GF-D8 (cell line): ENCODE measurements at regions not wholly inside any gene's neighbourhood (a gene's known extent, or its start where the extent isn't known, plus 50 kb on each side); places are given as distances from the start of the nearest gene placed in this dataset.

Experiments used
- DNase-seq: peaks from one replicate; lab custom pipeline; 2025; lab: John Stamatoyannopoulos, UW

DNA sequence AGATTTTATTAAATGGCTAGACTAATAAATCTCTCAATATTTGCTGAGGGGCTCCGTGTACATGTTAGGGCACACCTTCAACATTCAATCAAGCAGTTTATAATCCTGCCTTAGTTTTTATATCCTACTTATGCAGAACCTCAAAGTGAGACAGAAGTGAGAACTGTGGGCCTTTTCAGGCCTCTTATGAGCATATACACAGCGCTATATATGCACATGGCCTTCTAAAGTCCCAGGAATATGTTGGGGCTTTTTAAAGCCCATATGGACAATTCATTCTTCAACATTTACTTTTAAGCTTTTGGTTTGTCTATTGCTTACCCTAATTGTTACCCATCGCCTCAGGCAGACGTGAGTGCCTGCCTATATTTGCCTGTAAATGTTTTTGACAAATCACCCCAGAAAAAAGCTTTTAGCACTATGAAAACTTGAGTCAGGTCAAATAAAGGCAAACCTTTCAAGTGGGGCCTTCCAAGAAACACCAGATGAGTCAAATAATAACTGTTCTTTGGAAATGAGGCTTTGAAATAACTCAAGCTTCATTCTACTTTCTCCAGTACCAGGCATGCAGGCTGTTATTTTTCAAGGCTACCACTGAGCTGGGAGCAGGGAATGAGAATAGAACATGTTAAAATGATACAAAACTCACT, 58.2 kb downstream of the ESM1 start:
- DNase-seq = no peak

DNA sequence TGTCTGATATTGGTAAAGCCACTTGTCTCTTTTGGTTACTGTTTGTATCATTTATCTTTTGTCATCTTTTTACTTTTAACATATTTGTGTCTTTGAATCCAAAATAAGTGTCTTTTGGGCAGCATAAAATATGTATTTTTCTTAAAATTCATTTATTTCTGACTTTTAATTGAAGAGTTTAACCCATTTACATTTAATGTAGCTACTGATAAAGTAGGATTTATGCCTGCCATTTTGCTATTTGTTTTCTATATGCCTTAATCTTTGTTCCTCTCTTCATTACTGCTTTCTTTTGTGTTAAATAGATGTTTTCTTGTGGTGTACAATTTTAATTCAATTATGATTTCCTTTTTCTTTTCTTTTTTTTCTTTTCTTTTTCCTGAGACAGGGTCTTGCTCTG, 60.9 kb downstream of the ESM1 start:
- DNase-seq = no peak

DNA sequence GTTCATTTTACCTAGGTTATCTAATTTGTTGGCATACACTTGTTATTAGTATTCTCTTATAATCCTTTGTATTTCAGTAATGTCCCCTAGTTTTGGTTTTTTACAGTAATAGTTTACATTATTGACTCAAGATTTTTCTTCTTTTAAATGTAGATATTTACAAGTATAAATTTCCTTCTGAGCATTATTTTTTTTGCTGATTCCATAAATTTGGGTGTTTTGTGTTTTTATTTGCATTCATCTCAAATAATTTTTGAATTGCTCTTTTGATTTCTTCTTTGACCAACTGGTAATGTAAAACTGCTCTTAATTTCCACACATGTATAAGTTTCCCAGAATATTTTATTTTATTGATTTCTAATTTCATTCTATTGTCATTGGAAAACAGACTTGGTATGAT, 68.1 kb downstream of the ESM1 start:
- no peak for DNase-seq

DNA sequence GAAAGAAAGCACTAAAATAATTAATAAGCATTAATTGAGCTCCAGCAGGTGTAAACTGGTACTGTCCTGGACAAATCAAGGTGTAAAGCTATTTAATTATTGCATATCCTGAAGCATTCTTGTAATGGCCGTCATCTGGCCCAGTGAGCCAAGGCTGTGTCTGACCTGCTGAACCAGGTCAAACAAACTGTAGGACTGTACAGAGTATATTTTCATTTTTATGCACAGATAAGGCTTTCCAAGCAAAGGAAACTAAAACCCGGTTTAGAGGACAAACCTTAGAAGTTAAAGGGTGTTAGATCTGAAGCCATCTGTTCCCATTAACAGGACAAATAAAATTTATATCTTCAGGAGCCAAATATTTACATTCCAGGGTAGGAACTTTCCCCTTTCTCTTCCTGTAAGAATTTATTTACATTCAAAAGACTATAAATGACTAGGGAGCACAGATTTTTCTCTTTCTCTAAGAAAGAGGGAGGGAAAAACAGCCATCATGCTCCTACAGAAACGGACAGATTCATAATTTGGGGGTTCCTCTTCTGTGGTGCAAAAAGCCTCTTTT, 69.8 kb downstream of the ESM1 start:
- DNase-seq = no peak

DNA sequence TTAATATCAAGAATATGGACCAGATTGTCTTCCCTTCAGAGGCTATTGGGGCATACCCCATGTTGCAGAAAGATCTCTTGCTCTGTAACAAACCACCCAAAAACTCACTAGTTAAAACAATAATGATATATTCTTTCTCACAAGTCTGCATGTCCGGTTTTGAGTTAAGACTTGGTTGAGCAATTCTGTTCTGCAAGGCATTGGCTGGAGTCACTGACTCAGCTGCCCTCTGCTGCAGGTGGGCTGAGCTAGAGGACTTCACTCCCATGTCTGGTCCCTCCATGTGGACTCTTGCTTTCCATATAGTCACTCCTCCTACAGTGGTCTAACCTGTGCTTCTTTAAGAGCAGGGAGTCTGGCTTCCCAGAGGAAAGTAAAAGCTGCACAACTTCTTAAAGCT, 73.4 kb downstream of the ESM1 start:
- DNase-seq = no peak

DNA sequence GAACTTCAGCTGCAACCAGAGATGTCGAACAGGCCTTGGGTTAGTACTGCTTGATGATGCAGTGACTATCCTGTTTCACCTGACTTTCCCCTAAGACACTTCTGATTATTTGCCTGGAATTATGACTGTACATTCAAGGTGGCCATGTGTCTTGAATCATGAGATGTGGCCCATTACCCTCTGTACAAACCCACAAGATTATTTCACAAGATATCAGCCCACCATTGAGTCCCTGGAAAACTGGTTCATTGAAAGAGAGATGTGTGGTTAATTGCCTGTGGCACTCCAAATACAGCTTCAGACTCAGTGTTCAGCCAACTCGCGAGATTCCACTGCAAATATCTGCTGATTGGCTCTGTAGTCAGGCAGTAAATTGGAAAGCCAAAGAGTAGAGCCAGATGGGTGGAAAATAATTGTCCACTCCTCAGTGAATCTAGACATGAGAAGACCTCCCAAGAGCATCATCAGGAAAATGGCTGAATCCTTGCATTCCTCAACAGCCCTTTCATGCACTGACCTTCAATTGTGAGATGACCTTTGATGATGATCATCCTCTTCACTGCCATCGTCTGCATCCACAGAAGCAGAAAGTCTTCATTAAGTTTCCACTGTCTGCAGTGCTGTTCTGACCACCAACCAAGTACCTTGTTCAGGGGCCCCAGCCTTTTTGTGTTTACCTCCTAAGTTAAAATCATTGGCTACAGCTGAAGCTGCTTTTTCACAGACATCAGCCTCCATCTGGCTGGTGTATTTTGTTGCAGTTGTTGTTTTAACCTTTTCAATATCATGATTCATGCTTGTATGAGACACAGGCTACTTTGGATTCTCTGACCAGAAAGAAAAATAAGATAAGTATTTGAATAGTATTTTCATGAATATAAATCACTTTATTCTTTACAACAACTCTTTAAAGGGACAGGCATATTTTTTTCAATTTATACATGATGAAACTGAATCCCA, 75.2 kb downstream of the ESM1 start:
- DNase-seq = no peak

DNA sequence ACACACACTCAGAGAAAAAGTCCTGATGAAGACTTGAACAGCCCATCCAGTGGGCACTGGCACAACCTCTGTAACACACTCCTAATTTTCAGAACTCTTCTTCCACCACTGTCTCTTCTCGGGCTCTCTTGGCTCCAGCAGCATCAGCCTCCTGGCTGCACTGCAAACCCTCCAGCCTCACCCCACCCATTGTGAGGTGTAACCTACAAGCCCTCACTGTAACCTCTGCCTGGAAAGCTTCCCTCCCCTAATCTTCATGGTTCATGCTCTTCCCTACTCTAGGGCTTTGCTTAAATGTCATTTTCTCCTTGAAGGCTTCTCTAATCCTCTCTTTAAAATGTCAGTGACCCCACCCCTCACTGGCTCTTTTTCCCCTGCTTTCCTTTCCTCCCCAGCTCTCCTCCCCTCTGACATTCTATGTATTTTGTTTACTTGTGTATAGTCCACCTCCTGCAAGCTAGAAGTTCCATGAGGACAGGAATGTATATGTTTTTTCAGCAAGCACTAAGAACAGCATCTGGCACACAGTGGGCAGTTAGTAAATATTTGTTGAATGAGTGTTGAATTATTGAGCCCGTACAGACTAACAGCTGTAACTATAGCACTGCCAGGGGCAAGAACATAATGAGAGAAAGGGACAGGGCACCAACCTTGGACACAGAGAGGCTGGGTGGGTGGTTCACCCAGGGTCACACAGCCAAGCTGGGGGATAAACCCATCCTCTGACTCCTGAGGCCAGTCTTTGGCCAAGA, 76.4 kb downstream of the ESM1 start:
- DNase-seq = no peak

DNA sequence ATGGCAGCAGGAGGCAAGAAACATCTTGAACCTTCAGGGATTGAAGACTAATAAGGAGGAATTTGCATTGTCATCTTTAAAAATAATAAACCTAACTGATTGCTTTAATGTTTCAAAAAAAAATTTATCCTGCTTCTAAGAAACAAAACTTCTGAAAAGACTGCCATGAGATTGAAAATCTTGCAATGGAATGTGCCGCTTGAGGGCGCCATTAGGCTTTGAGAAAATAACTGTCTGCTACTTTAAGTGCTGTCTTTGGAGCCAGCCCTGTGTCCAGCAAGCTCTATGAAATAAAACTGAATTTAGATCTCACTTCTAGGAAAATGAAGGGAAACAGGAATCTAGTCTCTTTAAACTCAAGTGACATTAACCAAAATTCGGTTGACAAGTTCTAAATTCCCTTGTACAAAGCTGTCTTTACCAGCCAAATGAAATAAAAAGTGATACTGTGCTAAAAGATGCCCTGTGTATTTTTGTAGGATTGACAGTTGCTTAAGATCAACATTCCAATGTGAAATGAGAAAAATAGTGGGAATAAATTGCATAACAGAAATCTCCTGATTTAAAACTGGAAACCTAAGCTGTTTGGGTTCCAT, 79.4 kb downstream of the ESM1 start:
- DNase-seq = no peak

DNA sequence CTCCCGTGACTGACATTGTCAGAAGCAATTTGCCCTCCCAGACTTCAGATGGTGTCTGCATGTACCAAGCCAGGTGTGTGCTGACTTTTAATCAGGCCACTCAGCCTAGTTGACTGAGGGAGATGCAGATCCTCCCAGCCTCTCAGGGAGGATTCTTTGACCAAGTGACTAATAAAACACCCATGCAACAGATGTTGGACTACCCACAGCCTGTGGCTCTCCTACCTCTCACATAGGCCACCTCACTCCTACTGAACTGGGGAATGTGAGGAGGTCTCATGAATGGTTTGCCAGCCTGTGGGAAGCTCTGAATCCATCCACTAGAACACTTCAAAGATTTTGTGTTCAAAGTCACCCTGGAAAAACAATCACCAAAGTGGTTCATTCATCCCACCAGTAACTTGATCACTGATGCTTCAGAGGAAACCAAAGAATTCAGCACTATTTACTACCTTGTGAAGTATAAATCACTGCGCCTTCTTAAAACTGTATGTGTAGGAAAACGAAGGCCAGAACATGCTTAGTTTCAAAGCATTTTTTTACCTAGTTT, 80.1 kb downstream of the ESM1 start:
- DNase-seq = no peak

DNA sequence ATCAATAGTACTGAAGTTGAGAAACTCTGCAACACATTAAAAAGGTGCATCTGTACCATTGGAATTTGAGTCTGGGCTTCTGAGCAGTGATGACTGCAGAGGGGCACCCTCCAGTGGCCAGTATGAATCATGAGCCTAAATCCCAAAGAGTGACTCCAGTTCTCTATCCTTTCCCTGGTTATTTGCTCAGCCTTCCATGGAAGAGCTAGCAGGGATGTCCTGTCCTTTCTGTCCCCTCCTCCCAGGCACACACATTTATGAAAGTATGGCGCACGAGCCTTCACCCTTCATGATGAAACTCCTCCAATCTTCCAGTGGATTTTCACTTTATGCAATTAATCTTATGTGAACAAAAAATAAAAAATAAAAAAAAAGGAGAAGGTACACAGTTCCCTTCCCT, 81.0 kb downstream of the ESM1 start:
- no peak for DNase-seq

DNA sequence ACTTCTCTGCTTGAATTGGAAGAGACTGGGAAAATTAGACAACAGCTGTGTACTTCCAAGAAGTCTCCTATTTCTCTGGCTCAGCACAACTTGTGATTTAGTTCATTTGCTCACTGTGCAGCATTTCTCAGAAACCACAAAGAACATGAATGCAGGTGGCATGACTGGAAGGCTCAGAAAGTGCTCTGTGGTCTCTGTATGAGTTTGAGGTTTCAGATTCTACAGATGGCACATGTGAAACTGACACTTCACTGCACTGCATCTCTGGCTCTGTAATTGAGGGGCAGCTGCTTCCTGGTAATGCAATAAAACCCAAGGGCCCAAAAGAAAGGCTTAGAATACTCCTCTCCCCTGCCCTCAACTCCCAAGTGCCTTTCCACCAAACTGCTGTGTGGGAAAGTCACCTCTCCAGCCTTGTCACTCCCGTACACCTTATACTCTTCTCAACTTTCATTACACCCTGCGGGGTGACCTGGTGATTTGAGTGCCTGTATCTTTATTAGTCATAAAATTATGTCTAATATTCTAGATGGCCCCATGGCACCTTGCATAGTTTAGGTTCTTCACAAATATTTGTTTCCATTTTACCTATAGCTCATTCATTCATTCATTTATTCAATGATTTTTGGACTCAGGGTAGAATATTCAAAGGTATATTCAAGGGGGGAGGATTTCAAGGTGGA, 82.5 kb downstream of the ESM1 start:
- no peak for DNase-seq

DNA sequence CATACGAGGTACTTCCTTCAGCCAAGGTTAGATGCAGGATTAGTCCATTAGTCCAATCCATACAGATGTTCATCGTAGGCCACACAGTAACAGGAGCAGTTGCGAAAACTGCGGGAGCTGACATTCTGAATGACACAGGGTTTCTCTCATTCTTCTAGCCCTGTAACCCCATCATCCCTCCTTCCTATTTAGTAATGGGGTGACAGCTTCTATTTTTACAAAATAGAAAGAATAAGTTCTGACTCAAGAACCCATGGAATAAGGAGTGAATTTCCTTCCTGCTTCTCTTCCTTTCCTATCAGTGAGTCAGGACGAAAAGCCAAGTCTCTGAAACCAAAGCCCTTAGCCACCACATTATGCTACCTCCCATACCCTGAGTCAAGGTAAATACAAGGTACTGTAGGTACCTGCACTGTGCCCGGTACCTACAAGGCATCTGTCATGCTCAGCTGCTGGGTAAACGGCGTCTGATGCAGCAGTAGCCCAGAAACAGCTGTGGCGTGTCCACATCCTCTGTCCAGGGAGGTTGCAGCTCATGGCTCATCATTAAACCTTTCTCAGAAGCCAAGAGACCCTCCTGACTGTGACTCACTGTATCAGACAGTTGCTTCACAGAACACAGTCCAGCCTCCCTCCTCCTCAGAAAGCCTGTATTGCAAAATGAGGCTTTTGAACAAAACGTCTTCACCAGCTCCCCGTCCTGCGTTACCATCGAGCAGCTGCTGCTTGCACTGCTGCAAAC, 84.2 kb downstream of the ESM1 start:
- no peak for DNase-seq

DNA sequence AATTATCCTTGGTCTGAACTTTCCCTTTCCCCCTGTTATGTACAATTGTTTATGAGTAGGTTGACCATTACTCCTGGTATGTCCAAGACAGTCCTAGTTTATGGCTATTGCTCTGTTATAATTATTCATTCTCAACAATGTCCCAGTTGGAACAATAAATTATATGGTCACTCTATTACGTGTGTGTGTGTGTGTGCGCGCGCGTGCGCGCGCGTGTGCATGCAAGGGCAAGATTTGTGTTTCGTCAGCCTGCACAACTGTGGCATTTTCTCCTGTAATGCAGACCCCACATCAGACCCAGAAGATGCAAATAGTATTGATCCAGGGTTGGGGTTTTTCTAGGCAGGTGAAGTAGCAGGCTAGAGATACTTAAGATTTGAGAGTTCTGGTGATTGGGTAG, 88.4 kb downstream of the ESM1 start:
- DNase-seq = no peak

DNA sequence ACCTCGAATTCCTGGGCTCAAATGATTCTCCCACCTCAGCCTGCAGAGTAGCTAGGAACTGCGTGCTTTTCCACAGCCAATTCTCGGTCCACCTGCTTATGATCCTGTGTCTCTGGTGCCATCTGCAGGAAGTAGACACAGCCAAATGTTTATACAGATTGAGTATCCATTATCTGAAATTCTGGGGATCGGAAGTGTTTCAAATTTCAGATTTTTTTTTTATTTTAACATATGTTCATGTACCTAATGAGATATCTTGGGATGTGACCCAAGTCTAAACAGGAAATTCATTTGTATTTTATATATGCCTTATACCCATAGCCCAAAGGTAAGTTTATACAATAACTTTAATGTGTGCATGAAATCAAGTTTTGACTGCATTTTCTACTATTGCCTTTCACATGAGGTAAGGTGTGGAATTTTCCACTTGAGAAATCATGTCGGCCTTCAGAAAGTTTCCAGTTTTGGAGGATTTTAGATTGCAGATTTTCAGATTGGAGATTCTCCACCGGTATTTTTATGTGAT, 89.5 kb downstream of the ESM1 start:
- DNase-seq = no peak

DNA sequence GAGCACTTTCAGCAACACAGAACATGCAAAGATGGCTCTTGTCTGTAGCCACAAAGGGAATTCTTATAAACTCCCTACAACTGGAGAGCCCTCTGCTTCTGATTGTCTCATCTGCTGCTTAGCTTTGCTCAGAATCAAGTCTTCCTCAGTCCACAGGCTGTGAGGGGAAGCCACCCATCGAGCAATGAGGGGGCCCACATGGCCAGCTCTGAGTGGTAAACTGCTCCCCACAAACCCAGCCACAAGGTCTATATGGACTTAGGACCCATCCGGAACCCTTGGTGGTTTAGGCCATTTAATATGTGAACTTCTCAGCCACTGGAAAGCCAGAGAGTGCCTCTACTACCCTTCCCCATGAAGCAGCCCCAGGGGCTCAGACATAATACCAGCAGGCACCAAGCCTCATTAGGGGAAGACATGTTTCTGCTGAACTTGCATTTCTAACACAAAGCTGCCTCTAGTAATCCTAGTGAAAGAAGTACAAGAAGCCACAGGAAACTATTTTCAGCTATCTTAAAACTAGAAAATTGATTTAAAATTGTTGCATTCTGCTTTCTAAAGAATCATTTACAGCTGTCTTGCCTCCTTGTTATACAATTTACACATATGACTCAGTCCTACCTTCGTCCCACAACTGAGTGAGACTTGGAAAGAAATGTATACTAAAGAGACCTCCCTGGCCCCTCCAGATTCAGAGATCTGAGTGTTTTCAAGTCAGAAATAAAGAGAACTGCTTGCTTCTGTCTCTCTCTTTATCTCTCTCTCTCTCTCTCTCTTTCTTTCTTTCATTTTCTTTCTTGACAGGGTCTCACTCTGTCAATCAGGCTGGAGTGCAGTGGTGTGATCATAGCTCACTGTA, 90.2 kb downstream of the ESM1 start:
- no peak for DNase-seq

DNA sequence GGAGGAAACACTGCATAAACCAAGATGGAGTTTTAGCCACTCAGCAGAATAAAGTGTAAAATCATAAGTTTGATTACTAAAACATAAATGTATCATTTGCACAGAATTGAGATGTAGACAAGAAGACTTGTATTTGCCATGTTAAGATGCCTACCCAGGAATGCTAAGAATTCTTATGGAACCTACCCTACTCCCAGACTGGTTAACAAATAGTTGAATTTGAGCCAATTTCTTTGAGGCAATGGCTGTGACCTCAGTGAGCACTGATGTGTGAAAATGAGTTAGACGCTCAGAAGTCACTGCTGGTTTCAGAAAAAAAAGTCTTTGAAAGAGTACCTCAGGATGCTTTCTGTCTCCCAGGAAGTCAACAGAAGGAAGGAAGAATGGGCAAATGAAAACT, 95.6 kb downstream of the ESM1 start:
- no peak for DNase-seq

DNA sequence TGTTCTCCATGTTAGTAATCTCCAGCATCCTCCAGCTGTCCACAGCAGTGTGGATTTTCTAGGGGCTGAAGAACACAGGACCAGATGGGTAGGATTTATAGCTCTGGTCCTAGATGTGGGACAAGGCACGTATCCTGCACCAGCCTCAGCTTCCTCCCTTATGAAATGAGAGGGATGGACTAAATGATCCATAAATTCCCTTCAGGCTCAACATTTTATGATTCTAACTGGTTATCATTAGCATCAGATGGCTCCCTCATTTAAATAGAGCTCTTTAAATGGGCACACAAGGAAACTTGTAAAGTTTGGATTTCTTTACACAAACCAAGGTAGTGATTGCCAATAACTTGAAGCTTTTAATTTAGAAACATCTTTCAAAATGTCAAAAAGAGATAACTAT, 97.7 kb downstream of the ESM1 start:
- DNase-seq = no peak

DNA sequence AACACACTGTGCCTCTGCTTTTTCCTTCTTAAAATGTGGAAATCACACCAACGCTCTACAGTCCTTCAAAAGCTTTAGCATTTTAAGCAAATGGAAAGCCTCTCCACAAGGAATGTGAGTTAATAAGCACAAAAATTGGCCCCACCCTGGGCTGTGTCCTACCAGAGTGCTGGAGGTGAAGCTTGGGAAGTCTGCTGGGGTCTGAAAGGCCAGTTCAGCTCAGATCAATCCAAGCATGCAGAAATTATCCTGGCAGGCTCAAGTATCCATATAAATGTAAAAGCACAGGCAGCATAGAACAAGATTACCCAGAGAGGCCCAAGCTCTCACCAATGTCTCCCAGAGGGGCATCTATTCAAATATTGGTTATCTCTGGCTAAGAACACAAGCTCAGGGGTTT, 98.5 kb downstream of the ESM1 start:
- no peak for DNase-seq

DNA sequence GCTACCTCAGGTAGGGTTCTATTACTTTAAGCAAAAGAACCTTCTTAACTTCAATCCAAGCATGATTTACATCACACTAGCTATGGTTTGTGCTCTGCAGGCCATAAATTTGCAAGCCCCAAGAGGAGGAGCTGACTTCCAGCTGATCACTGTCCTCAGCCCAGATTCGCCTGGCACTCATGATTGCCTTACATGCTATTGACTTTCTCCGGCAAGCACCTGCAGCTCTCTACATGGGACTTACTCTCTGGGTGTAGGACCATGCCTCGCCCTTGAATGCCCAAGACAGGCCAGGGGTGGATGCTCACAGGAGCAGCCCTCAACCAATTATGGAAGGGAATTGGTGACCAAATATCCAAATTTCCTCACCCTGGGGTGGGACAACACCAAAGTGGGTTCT, 99.8 kb downstream of the ESM1 start:
- DNase-seq = no peak
